ENCODE measurements at regions not wholly inside any gene's neighbourhood (a gene's known extent, or its start where the extent isn't known, plus 50 kb on each side); places are given as distances from the start of the nearest gene placed in this dataset.

- no peak overlapping the region for H3K4me3 ChIP-seq (ENCODE audit: low read depth, low read length)
- DNase-seq (ENCODE audit: low read depth) = no peak
- TF ChIP-seq CTCF (IDR thresholded peaks at IDR 0.05; ENCODE audit: insufficient read depth, low read depth, low read length) = no peak
Measured at GRCh38 chr3:67983166-67983565, 328.8 kb upstream of the SUCLG2 start.

- no peak overlapping the region for H3K4me3 ChIP-seq (ENCODE audit: low read depth, low read length)
- no peak for DNase-seq (ENCODE audit: low read depth)
- TF ChIP-seq CTCF (IDR thresholded peaks at IDR 0.05; ENCODE audit: insufficient read depth, low read depth, low read length) = no peak
Measured at GRCh38 chr3:67981077-67981476, 326.7 kb upstream of the SUCLG2 start.

- TF ChIP-seq CTCF (IDR thresholded peaks at IDR 0.05; ENCODE audit: insufficient read depth, low read depth, low read length) = no peak
- no peak overlapping the region for H3K4me3 ChIP-seq (ENCODE audit: low read depth, low read length)
- no peak for DNase-seq (ENCODE audit: low read depth)
Measured at GRCh38 chr3:67979342-67979741, 324.9 kb upstream of the SUCLG2 start.

- DNase-seq (ENCODE audit: low read depth) = no peak
- no peak overlapping the region for H3K4me3 ChIP-seq (ENCODE audit: low read depth, low read length)
- no peak for TF ChIP-seq CTCF (IDR thresholded peaks at IDR 0.05; ENCODE audit: insufficient read depth, low read depth, low read length)
Measured at GRCh38 chr3:67977762-67978161, 323.4 kb upstream of the SUCLG2 start.

- no peak for DNase-seq (ENCODE audit: low read depth)
- no peak for TF ChIP-seq CTCF (IDR thresholded peaks at IDR 0.05; ENCODE audit: insufficient read depth, low read depth, low read length)
- H3K4me3 ChIP-seq (ENCODE audit: low read depth, low read length) = no peak overlapping the region
Measured at GRCh38 chr3:67976663-67977062, 322.3 kb upstream of the SUCLG2 start.

- no peak for TF ChIP-seq CTCF (IDR thresholded peaks at IDR 0.05; ENCODE audit: insufficient read depth, low read depth, low read length)
- no peak for DNase-seq (ENCODE audit: low read depth)
- H3K4me3 ChIP-seq (ENCODE audit: low read depth, low read length) = no peak overlapping the region
Measured at GRCh38 chr3:67964596-67964995, 310.2 kb upstream of the SUCLG2 start.

GRCh38 chr3:67957268-67957667, 302.9 kb upstream of the SUCLG2 start:
- DNase-seq (ENCODE audit: low read depth) = no peak
- no peak overlapping the region for H3K4me3 ChIP-seq (ENCODE audit: low read depth, low read length)
- no peak for TF ChIP-seq CTCF (IDR thresholded peaks at IDR 0.05; ENCODE audit: insufficient read depth, low read depth, low read length)
